GM23338 (cell line): ENCODE measurements at regions not wholly inside any gene's neighbourhood (a gene's known extent, or its start where the extent isn't known, plus 50 kb on each side); places are given as distances from the start of the nearest gene placed in this dataset.

ENCODE experiments used
- ATAC-seq: fragments of 200-7000 bp; cut with Tn5 transposase; 3 replicates; pipeline ENCODE4 v1.9.1; 2020
- DNase-seq: peaks from one replicate; pipeline ENCODE4 v3.0.0-alpha.2; 2015; ENCODE audit warnings: low spot score
- H2AFZ ChIP-seq: fragments of 200-600 bp; sonication (generic); 2 replicates; pipeline ENCODE4 v1.8.0; 2016; ENCODE audit warnings: antibody characterized with exemption, mild to moderate bottlenecking, moderate library complexity
- H3F3A ChIP-seq: fragments of 200-600 bp; sonication (generic); replicated peaks from 2 replicates; pipeline ENCODE4 v1.8.0; 2017; ENCODE audit warnings: antibody characterized with exemption, mixed run types, low read depth
- H3K27ac ChIP-seq: fragments of 200-600 bp; sonication (generic); 2 replicates; pipeline ENCODE4 v1.6.1; 2016; ENCODE audit warnings: low read depth
- H3K27me3 ChIP-seq: fragments of 200-600 bp; sonication (generic); 2 replicates; pipeline ENCODE4 v1.8.0; 2016; ENCODE audit warnings: mild to moderate bottlenecking, mixed run types, moderate library complexity; ENCODE audit not compliant: insufficient read depth
- H3K36me3 ChIP-seq: fragments of 200-600 bp; sonication (generic); 2 replicates; pipeline ENCODE4 v1.8.0; 2016; ENCODE audit warnings: mild to moderate bottlenecking; ENCODE audit not compliant: insufficient read depth
- H3K4me1 ChIP-seq: fragments of 200-600 bp; sonication (generic); 2 replicates; pipeline ENCODE4 v1.8.0; 2016; ENCODE audit warnings: mild to moderate bottlenecking, moderate library complexity; ENCODE audit not compliant: insufficient read depth
- H3K4me2 ChIP-seq: fragments of 200-600 bp; sonication (generic); 2 replicates; pipeline ENCODE4 v1.7.1; 2017; ENCODE audit warnings: mixed run types
- H3K4me3 ChIP-seq: fragments of 200-600 bp; sonication (generic); 2 replicates; pipeline ENCODE4 v1.6.1; 2016; ENCODE audit warnings: mixed run types
- H3K79me2 ChIP-seq: fragments of 200-600 bp; sonication (generic); replicated peaks from 2 replicates; pipeline ENCODE4 v1.8.0; 2017; ENCODE audit warnings: mild to moderate bottlenecking; ENCODE audit not compliant: insufficient read depth
- H3K9me2 ChIP-seq: fragments of 200-600 bp; sonication (generic); 2 replicates; pipeline ENCODE4 v1.8.0; 2017; ENCODE audit not compliant: insufficient read depth
- H4K20me1 ChIP-seq: fragments of 200-600 bp; sonication (generic); replicated peaks from 2 replicates; pipeline ENCODE4 v1.8.0; 2017; ENCODE audit warnings: mild to moderate bottlenecking; ENCODE audit not compliant: insufficient read depth
- H3K27ac Mint-ChIP-seq: 2 replicates; pipeline ENCODE4 v1.8.0; 2020; ENCODE audit warnings: inconsistent platforms, mild to moderate bottlenecking, moderate library complexity, mixed read lengths
- H3K27me3 Mint-ChIP-seq: 3 replicates; pipeline ENCODE4 v1.8.0; 2022; ENCODE audit warnings: low read depth, mild to moderate bottlenecking, moderate library complexity, mixed read lengths, inconsistent platforms; ENCODE audit not compliant: insufficient read depth, poor library complexity
- H3K36me3 Mint-ChIP-seq: 3 replicates; pipeline ENCODE4 v1.8.0; 2021; ENCODE audit warnings: low read depth, mild to moderate bottlenecking, inconsistent platforms, moderate library complexity, mixed read lengths
- H3K4me1 Mint-ChIP-seq: 3 replicates; pipeline ENCODE4 v1.8.0; 2020; ENCODE audit warnings: mild to moderate bottlenecking, inconsistent platforms, mixed read lengths
- H3K4me3 Mint-ChIP-seq: 3 replicates; pipeline ENCODE4 v1.8.0; 2021; ENCODE audit warnings: moderate library complexity, mild to moderate bottlenecking, inconsistent platforms, mixed read lengths
- H3K9me3 Mint-ChIP-seq: 3 replicates; pipeline ENCODE4 v1.8.0; 2020; ENCODE audit warnings: moderate library complexity, mild to moderate bottlenecking, inconsistent platforms, mixed read lengths
- CTCF ChIP-seq, 2 experiments: fragments of 200-600 bp in 1 of 2; sonication (generic) in 1 of 2; conservative IDR thresholded peaks; 2 replicates each; pipeline versions ENCODE4 v1.5.1 to v1.6.1; 2016 to 2017; ENCODE audit warnings: antibody characterized with exemption in 2 of 2, low read depth in 2 of 2, mild to moderate bottlenecking in 2 of 2, moderate library complexity in 1 of 2
- JUNB ChIP-seq: IDR thresholded peaks from one replicate; pipeline ENCODE4 v1.6.1; 2016; ENCODE audit warnings: antibody characterized with exemption; ENCODE audit not compliant: unreplicated experiment
- REST ChIP-seq: IDR thresholded peaks from one replicate; pipeline ENCODE4 v1.6.1; 2018; ENCODE audit warnings: antibody characterized with exemption; ENCODE audit not compliant: unreplicated experiment
- ZNF462 ChIP-seq: fragments of 250-450 bp; sonication (Bioruptor Pico); IDR thresholded peaks from 2 replicates; pipeline ENCODE4 v1.5.0; 2020; ENCODE audit warnings: mild to moderate bottlenecking, moderate library complexity

- no peaks in the 10 kb centered on the region for H3K9me3 Mint-ChIP-seq
- DNase-seq (peak; percentile 81), ATAC-seq (peak; percentile 68)
- H3K9me2 ChIP-seq = no peaks in the 10 kb centered on the region
- no peaks in the 10 kb centered on the region for H4K20me1 ChIP-seq
- H3F3A ChIP-seq = no peaks in the 10 kb centered on the region
- no peak for TF ChIP-seq JUNB
- peak; percentile 68 to 80 for TF ChIP-seq CTCF (conservative IDR thresholded peaks at IDR 0.05; ENCODE audit: low read depth in 2 of 2)
- no peaks in the 10 kb centered on the region for H3K4me1 Mint-ChIP-seq
- H3K27ac ChIP-seq = no peak overlapping the region
- H3K79me2 ChIP-seq = no peaks in the 10 kb centered on the region
- peaks cover 8% of the 10 kb centered on the region for H3K27me3 Mint-ChIP-seq
- H3K27me3 ChIP-seq = peaks cover 12% of the 10 kb centered on the region
- H3K36me3 ChIP-seq = no peaks in the 10 kb centered on the region
- peak overlapping the region; percentile 8; the same call in 1 of the 2 replicates for H2AFZ ChIP-seq
- H3K4me3 ChIP-seq = peak overlapping the region; percentile 40
- peak overlapping the region; percentile 70 for H3K4me3 Mint-ChIP-seq
- H3K4me1 ChIP-seq = no peaks in the 10 kb centered on the region
- H3K4me2 ChIP-seq = 0 out of 2 replicates have a peak overlapping the region, but pooled peaks have one; percentile 16
- H3K27ac Mint-ChIP-seq = no peak overlapping the region
- H3K36me3 Mint-ChIP-seq = no peaks in the 10 kb centered on the region
Measured at GRCh38 chr10:15433850-15434537, 62.9 kb upstream of the FAM171A1 start.

GRCh38 chr10:15432266-15432665 lies 61.2 kb upstream of the FAM171A1 start:
- peaks cover 8% of the 10 kb centered on the region for H3K27me3 Mint-ChIP-seq
- ATAC-seq (no peak), DNase-seq (no peak)
- TF ChIP-seq ZNF462 (no peak), REST (no peak), CTCF (conservative IDR thresholded peaks at IDR 0.05; ENCODE audit: low read depth in 2 of 2) (no peak)
- H3K79me2 ChIP-seq = no peaks in the 10 kb centered on the region
- H3F3A ChIP-seq = no peaks in the 10 kb centered on the region
- no peaks in the 10 kb centered on the region for H3K9me3 Mint-ChIP-seq
- H3K36me3 ChIP-seq = no peaks in the 10 kb centered on the region
- H3K36me3 Mint-ChIP-seq = no peaks in the 10 kb centered on the region
- H3K4me2 ChIP-seq = no peak overlapping the region
- H3K4me3 ChIP-seq = no peak overlapping the region
- no peaks in the 10 kb centered on the region for H4K20me1 ChIP-seq
- peaks cover 12% of the 10 kb centered on the region for H3K27me3 ChIP-seq
- H2AFZ ChIP-seq = no peak overlapping the region
- no peak overlapping the region for H3K27ac Mint-ChIP-seq
- H3K4me1 ChIP-seq = no peaks in the 10 kb centered on the region
- H3K4me3 Mint-ChIP-seq = no peak overlapping the region
- H3K9me2 ChIP-seq = no peaks in the 10 kb centered on the region
- H3K4me1 Mint-ChIP-seq = no peaks in the 10 kb centered on the region
- H3K27ac ChIP-seq = no peak overlapping the region
